Mesothelial cell of epicardium (in vitro differentiated cells): ENCODE measurements at regions not wholly inside any gene's neighbourhood (a gene's known extent, or its start where the extent isn't known, plus 50 kb on each side); places are given as distances from the start of the nearest gene placed in this dataset.

Experiments
- DNase-seq, 2 experiments: peaks; one replicate each; pipeline ENCODE4 v3.0.0; 2021; ENCODE audit warnings: low spot score in 2 of 2; ENCODE audit not compliant: unreplicated experiment in 2 of 2
- H3K27ac Mint-ChIP-seq: 2 replicates; pipeline ENCODE4 v1.8.0; 2021; ENCODE audit warnings: mixed read lengths
- H3K27me3 Mint-ChIP-seq: 2 replicates; pipeline ENCODE4 v1.8.0; 2021; ENCODE audit warnings: low read depth, mixed read lengths
- H3K36me3 Mint-ChIP-seq: 2 replicates; pipeline ENCODE4 v1.8.0; 2021; ENCODE audit warnings: mixed read lengths
- H3K4me1 Mint-ChIP-seq: 2 replicates; pipeline ENCODE4 v1.8.0; 2021; ENCODE audit warnings: mixed read lengths
- H3K4me3 Mint-ChIP-seq: 2 replicates; pipeline ENCODE4 v1.8.0; 2021; ENCODE audit warnings: mild to moderate bottlenecking, moderate library complexity, mixed read lengths
- H3K9me3 Mint-ChIP-seq: 2 replicates; pipeline ENCODE4 v1.8.0; 2021; ENCODE audit warnings: mixed read lengths
- TF ChIP-seq, protein P1 (sequence below): fragments of 200-600 bp; sonication (generic); IDR thresholded peaks from one replicate; pipeline ENCODE4 v1.5.0; 2021; ENCODE audit warnings: antibody characterized with exemption; ENCODE audit not compliant: unreplicated experiment

- Mint-ChIP-seq H3K4me3 (no peak overlapping the region), H3K27me3 (no peaks in the 10 kb centered on the region), H3K4me1 (peaks cover 24% of the 10 kb centered on the region), H3K36me3 (peaks cover 3% of the 10 kb centered on the region), H3K27ac (no peak overlapping the region), H3K9me3 (peaks cover 22% of the 10 kb centered on the region)
- DNase-seq: no peak
- TF ChIP-seq, protein P1, sequence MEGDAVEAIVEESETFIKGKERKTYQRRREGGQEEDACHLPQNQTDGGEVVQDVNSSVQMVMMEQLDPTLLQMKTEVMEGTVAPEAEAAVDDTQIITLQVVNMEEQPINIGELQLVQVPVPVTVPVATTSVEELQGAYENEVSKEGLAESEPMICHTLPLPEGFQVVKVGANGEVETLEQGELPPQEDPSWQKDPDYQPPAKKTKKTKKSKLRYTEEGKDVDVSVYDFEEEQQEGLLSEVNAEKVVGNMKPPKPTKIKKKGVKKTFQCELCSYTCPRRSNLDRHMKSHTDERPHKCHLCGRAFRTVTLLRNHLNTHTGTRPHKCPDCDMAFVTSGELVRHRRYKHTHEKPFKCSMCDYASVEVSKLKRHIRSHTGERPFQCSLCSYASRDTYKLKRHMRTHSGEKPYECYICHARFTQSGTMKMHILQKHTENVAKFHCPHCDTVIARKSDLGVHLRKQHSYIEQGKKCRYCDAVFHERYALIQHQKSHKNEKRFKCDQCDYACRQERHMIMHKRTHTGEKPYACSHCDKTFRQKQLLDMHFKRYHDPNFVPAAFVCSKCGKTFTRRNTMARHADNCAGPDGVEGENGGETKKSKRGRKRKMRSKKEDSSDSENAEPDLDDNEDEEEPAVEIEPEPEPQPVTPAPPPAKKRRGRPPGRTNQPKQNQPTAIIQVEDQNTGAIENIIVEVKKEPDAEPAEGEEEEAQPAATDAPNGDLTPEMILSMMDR: no peak
Observed at GRCh38 chr10:31705136-31705535, 223.5 kb downstream of the ARHGAP12 start.

GRCh38 chr10:31704195-31704594, 224.4 kb downstream of the ARHGAP12 start:
- no peak for DNase-seq
- H3K9me3 Mint-ChIP-seq: peaks cover 15% of the 10 kb centered on the region

DNA sequence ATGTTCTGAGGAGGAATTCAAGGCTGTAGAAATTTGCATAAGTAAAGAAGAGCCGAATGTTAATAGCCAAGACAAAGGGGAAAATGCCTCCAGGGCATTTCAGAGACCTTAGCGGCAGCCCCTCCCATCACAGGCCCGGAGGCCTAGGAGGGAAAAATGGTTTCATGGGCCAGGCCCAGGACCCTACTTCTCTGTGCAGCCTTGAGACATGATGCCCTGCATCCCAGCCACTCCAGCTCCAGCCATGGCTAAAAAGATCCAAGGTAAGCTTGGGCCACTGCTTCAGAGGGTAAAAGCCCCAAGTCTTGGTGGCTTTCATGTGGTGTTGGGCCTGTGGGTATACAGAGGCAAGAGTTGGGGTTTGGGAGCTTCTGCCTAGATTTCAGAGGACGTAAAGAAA, 225.7 kb downstream of the ARHGAP12 start:
- no peak for DNase-seq
- peaks cover 15% of the 10 kb centered on the region for H3K9me3 Mint-ChIP-seq
- no peaks in the 10 kb centered on the region for H3K36me3 Mint-ChIP-seq
- TF ChIP-seq, protein P1: no peak
- no peak overlapping the region for H3K4me3 Mint-ChIP-seq
- H3K27me3 Mint-ChIP-seq: no peaks in the 10 kb centered on the region
- no peak overlapping the region for H3K27ac Mint-ChIP-seq
- H3K4me1 Mint-ChIP-seq: peaks cover 26% of the 10 kb centered on the region

More at GRCh38 chr10:31704195-31704594, 224.4 kb downstream of the ARHGAP12 start:
- no peaks in the 10 kb centered on the region for H3K27me3 Mint-ChIP-seq
- H3K27ac Mint-ChIP-seq: no peak overlapping the region
- H3K4me1 Mint-ChIP-seq: peaks cover 26% of the 10 kb centered on the region
- TF ChIP-seq, protein P1: no peak
- no peak overlapping the region for H3K4me3 Mint-ChIP-seq
- no peaks in the 10 kb centered on the region for H3K36me3 Mint-ChIP-seq

DNA sequence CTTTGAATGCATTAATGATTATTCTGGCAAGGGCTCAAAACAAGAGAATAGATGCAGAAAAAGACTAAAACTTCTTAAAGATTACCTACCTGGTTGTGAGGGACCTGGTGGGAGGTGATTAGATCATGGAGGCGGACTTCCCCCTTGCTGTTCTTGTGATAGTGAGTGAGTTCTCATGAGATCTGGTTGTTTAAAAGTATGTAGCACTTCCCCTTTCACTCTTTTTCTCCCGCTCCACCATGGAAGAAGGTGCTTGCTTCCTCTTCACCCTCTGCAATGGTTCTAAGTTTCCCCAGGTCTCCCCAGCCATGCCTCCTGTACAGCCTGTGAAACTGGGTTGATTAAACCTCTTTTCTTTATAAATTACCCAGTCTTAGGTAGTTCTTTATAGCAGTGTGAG, 226.6 kb downstream of the ARHGAP12 start:
- Mint-ChIP-seq H3K4me1 (peaks cover 22% of the 10 kb centered on the region), H3K9me3 (peaks cover 15% of the 10 kb centered on the region), H3K27ac (no peak overlapping the region), H3K27me3 (no peaks in the 10 kb centered on the region), H3K36me3 (no peaks in the 10 kb centered on the region), H3K4me3 (no peak overlapping the region)
- no peak for DNase-seq
- TF ChIP-seq, protein P1: no peak

- TF ChIP-seq, protein P1: no peak
- peaks cover 15% of the 10 kb centered on the region for H3K9me3 Mint-ChIP-seq
- peaks cover 18% of the 10 kb centered on the region for H3K4me1 Mint-ChIP-seq
Observed at GRCh38 chr10:31701546-31701945, 227.1 kb downstream of the ARHGAP12 start.

DNA sequence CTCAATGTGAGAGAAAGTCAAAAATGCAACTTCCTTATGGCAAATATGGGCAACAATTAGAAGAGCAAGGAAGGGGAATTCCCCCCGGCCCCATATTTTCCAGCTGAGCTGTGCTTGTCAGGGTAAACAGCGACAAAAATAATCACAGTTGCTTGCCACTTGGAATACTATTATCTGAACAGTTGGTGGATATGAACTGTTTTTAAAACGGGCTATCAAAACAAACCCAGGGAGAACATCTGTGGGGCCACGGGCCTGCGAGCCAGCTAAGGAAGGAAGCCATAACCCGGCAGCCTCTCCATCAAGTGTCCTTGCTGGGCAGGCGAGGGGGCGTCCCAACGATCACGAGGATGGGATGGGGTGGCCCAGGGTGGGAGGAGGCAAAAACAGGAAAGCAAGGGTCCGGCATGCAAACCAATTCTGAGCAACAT, 228.4 kb downstream of the ARHGAP12 start:
- TF ChIP-seq, protein P1: no peak
- no peak overlapping the region for H3K27ac Mint-ChIP-seq
- no peak for DNase-seq
- H3K9me3 Mint-ChIP-seq: peaks cover 15% of the 10 kb centered on the region
- H3K4me3 Mint-ChIP-seq: no peak overlapping the region
- no peaks in the 10 kb centered on the region for H3K27me3 Mint-ChIP-seq
- peaks cover 18% of the 10 kb centered on the region for H3K4me1 Mint-ChIP-seq
- no peaks in the 10 kb centered on the region for H3K36me3 Mint-ChIP-seq

More at GRCh38 chr10:31701546-31701945, 227.1 kb downstream of the ARHGAP12 start:
- Mint-ChIP-seq H3K27ac (no peak overlapping the region), H3K4me3 (no peak overlapping the region), H3K36me3 (no peaks in the 10 kb centered on the region), H3K27me3 (no peaks in the 10 kb centered on the region)
- no peak for DNase-seq
